HG03025 (cell line): ENCODE measurements at regions not wholly inside any gene's neighbourhood (a gene's known extent, or its start where the extent isn't known, plus 50 kb on each side); places are given as distances from the start of the nearest gene placed in this dataset.

Experiments used
- ATAC-seq: cut with Tn5 transposase; IDR thresholded peaks from one replicate; pipeline ENCODE4 v1.9.1; 2021; ENCODE audit warnings: mild to moderate bottlenecking, moderate library complexity; ENCODE audit not compliant: unreplicated experiment, low FRiP score

DNA sequence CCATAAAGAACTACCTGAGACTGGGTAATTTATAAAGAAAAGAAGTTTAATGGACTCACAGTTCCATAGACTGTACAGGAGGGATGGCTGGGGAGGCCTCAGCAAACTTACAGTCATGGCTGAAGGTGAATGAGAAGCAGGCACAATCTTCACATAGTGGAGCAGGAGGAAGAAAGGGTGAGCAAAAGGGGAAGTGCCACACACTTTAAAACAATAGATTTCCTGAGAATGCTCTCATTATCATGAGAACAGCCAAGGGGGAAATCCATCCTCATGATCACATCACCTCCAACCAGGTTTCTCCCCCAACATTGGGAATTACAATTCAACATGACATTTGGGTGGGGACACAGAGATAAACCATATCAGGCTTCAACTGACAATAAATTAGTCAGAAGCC lies 664.9 kb downstream of the TAF11L14 start:
- ATAC-seq, result no peak

DNA sequence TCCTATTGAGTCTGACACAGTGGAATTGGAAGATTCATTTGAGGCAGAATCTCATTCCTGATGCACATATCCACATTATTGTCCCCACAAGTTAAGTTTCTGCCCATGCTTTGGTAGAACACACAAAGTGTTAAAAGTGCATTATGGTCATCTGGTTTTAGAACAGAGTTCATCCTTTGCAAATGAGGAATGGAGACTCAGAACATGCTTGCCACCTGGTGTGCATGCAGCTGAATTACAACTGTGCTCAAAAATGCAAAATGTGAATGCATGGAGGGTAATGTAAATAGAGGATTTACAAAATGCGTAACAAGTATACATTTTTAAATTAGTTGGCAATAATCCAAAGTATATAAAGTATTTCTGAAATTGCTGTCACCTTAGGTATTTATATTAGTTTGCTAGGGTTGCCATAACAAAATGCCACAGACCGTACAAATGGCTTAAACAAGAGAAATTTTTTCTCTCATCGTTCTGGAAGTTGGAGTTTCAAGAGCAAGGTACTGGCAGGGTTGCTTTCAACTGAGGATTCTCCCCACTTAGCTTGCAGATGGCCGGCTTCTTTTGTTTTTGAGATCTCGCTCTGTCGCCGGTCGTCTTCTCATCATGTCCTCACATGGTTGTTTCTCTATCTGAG lies 671.1 kb downstream of the TAF11L14 start:
- peak; percentile 57 for ATAC-seq

DNA sequence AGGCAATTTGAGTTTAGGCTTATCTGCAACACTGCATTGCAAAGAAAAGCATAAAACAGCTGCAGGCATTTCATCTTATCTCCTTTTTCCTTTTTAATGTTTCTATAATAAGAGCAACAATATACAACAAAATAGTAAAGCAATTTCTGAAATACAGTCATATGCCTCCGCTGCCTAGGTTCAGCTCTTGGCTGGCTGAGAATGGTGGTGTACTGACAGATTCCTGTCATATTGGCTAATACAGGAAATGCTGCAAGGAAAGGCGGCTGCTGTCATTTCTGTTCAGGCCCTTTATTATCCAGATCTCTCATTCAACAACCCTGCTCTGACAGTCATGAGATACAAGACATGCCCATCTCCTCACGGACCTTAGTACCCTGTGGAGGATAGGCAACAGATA lies 677.0 kb downstream of the TAF11L14 start:
- ATAC-seq, result no peak

DNA sequence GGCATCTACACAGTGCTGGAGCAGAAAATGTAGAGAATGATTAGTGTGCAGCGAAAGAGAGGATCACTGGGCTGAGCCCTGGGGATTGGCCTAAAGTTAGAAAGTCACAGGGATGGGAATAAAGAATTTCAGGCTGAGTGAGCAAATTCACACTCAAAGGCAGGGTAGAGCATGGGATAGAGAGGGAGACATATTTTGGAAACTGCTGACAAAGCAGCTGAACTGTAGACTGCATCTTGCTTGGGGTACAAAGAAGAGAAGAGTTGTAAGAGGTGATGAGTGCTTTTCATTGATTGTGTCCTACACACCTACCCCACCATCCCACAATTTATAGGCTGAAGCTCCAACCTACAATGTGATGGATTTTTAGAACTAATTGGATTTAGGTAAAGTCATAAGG lies 677.8 kb downstream of the TAF11L14 start:
- no peak for ATAC-seq

DNA sequence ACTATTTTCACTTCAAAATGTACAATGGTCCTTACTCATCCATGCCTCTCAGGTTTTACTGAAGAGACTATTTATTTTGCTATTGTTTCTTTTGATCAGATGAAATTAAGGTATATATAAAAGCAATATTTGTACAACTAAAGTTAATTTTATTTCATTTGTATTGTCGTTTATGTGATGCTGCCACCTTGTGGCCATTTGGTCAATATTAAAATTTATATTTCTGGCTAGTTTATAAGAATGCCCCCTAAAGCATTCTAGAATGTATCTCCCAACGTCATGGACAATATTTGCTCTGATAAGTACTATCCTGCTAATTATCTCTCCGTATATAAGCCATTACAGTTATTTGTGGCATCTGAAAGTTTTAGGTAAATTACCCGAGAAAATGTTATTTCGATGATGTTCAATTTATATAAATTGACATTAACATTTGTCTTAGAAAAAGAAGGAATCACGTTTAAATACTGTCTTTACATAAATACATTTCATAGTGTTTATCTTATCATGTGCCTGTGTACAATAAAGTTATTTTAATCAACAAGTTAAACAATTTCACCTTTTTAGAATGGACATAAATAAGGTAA lies 680.0 kb downstream of the TAF11L14 start:
- no peak for ATAC-seq

DNA sequence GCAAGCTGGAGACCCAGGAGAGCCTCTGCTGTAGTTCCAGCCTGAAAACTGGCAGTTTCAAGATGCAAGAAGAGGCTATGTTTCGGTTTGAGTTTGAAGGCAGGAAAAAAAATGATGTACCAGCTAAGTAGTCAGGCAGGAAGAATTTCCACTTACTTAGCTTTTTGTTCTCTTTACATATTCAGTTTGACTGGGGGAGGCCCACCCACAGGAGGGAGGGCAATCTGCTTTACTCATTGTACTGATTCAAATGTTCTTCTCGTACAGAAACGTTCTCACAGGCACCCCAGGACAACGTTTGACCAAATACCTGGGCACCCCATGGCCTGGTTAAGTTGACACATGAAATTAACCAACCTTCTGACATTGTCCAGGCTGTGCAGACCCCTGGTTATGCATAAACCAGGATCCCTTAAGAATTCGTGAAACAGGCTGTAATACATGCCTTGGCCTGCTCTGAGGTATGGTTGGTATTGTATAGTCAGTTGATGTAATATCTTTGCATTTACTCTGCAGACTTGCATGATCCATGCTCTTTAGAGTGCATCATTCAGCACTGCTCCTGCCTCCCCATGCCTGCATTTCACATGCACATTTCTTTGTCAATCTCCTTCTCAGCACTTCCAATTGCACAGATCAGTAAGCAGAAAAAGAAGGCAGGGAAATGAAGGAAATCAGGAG lies 687.1 kb downstream of the TAF11L14 start:
- no peak for ATAC-seq

DNA sequence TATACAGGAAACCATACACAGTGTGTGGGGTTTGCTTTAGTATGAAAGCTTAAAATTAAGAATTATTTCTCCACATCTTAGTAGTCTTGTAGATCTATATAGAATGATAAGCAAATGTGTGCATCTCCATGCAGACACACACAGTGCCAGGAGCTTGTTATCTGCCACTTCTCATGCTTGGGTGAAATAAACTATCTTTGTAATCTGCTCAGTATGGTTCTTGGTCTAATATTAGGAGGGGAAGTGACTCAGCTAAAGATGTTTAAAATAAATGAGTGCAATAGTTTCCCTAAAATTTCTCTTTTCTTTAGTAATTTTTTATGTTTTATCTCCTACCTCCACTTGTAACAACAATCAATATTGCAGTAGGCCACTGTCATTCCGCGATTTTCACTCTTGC lies 689.6 kb downstream of the TAF11L14 start:
- ATAC-seq, result no peak

DNA sequence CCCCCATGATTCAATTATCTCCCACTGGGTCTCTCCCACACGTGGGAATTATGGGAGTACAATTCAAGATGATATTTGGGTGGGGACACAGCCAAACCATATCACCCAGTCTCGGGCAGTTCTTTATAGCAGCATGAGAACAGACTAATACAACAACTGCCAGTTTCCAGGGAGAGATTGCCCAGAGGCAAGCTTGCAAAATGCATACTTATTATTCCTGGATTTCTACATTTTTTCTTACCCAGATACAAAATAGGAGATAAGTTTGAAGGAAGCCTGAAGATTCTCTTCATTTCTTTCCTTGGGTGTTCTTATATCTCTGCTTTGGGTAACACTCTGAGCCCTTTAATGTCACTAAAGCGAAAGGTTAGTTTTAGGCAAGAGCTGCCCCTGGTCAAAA lies 691.2 kb downstream of the TAF11L14 start:
- ATAC-seq, result no peak

DNA sequence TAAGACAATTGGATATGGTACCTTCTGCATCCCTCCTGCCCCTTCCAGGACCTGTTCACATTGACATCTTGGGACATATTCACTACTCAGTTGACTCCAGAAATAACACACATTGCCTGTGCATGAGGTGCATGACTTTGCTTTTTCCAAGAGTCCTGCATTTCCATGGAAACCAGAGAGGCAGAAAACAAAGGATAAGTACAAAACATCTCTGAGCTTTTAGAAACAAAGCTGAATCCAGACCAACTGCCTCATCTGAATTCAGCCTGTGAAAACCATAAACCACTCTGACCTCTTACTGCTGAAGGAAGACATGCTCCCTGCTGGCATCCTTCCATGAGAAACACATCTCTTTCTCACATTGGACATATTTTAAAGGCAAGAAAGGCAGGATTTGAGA lies 695.1 kb downstream of the TAF11L14 start:
- no peak for ATAC-seq

DNA sequence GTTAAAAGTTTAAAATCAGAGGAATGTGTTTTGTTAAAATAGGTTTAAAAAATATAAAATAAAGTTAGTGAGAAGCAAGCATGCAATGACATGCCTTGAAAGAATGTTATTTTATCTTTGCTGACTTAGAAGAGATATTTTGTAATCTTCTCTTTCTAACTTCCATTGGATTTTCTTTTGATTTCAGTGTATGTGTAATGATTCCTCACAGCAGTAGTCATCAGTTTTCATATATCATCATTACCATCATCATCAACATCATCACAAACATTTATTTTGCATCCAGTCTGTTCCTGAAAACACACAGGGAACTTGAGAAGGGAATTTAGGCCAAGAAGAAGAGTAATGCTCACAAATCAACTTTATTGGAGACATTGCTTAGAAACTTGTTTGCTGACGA lies 699.6 kb downstream of the TAF11L14 start:
- no peak for ATAC-seq

DNA sequence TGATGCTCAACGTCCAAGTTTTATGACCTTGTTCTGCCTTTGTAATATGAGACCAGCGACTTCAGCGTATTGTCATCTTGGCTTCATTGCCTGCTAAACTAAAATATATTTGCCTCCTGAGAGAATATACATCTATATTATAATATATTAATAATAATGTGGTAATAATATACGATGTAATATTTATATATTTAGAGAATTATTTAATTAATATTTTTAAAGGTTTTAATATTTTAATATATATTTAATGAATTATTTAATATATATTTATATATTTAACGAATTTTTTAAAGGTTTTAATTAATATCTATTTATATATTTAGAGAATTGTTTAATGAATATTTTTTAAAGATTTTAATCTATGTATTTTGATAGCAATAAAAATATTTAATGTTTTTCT lies 700.7 kb downstream of the TAF11L14 start:
- no peak for ATAC-seq

DNA sequence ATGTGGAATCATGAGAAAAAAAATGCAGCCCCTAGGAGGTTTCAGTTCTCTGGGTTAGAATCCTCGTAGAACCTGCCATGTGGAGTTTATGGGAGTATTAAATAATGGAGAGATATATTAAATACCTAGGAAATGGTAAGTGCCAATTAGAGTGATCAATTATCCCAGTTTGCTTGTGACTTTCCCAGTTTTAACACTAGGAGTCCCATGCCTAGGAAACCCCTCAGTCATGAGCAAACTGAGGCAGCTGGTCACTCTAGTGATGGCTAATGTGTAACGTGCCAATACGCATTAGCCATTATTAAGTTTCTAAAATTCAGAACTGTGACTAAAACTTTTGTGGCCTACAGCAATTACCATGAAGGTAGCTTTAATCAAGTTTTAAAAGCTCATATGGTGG lies 720.6 kb downstream of the TAF11L14 start:
- no peak for ATAC-seq

DNA sequence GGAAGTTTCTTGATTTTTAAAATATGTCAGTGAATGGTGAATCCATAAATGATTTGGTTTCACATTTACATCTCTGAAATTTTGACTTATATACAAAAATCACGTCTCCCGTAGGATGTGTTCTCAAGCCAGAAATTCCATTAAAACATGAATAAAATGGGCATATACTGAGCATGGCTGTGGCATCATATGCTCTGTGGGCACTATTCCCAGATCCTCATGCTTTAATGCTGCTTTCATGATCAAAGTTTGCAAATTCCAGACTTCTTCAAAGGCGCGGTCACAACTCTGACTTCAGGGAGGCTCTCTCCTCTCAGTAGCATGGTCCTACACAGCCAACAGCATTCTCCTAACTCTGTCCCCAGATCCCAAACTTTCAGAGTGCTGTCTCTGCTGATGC lies 723.2 kb downstream of the TAF11L14 start:
- no peak for ATAC-seq

DNA sequence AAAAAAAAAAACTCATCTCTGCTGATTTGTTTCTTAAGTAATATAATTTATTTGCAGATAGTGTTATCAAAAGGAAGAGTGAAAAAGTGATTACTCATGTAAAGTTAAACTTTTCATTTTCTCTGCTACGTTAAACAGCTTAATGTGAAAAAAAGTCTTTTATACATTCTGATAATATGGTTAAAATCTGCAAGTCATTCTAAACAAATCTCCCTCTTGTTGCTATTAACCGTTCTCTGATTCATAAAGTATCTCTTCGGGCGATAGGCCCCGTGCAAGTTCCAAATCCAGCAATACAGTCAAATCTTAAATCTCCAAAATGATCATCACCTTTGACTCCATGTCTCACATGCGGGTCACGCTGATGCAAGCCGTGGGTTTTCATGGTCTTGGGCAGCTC lies 732.0 kb downstream of the TAF11L14 start:
- ATAC-seq, result no peak

DNA sequence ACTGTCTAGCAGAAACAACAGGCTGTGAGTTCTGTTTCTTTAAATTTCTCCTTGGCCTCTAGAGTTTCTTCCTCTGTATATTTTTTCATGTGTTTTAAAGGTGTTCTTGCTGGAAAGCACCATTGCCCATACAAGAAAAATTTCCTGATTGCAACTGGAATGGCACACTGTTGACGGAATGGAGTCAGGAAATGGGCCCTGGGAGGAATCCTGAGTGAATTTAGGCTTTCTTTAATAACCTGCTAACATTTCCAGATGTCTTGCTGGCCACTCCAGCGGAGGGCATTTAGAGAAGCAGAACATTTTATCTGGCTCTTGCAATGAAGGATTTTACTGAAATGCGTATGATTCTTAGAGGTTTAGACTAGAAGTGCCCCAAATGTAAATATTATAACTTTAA lies 736.3 kb downstream of the TAF11L14 start:
- ATAC-seq, result no peak

DNA sequence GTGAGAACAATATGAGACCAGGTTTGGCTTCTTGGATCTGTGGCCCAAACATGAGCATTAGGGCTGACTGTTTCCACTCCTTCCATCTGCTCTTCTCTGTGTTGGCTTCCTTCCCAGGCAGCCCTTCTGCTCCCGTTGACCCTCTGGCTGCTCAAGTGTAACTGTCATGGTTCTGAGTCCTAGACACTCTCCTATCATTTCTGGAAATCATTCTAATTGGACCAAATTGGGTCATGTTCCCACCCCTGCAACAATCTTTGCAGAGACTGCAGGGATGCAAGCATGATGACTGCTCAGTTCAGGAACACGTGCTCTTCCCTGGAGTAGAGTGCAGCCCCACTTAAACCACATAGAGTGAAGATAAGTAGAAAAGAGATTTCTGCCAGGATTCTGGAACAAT lies 741.4 kb downstream of the TAF11L14 start:
- no peak for ATAC-seq

DNA sequence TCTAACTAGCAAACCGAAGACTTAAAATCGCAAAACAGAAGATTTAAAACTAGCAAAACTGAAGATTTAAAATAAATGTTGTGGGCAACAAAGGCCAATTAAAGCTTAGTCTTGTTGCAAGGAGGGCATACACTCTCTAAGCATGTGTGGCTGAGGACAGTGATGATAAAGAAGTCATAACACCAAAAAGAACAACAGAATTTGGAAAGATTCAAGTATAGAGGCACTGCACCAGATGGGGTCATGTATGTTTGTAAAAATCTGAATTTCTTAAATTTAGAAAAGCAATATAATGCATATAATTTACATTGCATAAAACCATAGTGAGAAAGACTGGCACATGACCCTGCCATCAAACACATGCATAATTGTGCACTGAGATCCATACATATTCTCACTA lies 743.8 kb downstream of the TAF11L14 start:
- ATAC-seq, result no peak

DNA sequence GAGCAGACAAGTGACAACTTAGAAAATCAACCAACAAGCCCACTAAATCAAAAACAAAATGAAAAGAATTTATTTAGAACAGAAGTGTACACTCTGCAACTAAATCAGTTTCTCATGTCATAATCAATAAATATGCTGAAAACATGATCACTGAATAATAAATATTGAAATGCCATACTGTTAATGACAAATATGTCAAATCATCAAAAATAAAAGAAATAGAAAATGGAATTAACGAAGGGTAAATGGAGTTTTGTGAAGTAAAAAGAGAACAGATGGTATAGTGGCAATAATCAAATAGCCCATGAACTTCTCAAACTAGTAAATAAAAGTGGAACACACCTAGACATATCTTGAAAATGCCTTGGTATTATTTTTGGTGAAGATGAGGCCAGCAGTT lies 744.9 kb downstream of the TAF11L14 start:
- no peak for ATAC-seq

DNA sequence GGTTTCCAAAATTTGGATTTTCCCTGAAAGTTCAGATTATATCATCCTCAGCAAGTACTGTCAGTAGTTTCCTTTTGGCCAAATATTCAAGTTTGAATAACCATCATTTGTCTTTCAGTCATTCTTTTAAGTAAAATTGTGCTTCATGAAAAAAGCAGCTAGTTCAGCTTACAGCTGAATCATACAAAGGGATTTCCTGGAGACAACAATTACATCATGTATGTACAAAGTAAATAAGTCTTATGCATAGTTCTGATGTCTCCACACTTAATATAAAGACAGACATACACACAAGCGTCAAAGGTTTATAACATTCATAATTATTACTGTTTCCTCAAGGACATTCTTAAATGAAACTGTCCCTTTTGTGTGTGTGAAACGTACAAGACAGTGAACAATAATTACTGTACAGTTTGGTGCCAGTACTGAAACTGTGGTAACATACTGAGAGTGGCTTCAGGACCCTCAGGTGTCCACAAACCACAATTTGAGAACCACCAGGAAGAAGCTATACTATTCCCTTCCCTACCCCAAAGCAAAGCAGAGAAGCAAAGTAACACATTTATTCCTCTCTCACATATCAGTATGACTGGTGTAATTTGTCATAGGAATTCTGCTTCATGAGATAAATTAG lies 746.6 kb downstream of the TAF11L14 start:
- no peak for ATAC-seq

DNA sequence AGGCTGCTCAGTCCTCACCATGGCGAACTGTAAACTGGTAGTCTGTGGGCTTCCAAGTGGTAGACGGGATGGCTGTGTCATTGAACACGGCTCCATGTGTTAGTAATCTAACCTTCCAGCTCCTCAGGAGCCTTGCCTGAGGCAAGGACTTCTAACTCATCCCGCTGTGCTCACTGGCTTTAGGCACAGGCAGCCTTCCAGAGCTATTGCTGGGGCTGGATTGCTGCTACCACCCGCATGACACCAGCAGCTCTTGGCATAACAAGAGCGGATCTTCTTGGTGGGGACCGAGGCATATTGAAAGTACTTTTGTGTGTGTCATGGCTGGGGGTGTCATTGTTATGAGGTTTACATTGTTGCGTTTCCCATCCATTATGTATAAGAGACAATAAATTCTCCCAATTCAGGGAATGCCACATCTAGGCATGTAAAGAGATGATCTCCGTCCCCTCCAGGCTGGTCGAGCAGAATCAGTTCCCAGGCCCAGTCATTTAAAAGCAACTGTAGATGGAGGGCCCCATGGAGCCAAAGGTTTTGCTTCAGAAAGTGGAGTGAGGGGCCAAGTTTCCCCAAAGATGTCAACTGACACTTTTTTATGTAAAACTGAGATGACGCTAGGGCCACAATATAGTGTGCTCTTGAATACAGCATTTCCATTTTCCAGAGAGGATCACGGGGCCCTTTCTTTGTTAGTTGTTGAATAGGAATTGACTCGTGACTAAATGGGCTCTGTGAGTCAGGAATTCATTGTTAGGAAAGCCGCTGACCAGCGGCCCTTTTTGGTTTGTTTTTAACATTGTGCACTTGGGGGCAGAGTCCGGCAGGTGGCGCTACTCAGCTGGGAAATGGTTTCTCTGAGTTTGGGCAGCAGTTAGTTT lies 759.5 kb downstream of the TAF11L14 start:
- ATAC-seq, result peak; percentile 61

DNA sequence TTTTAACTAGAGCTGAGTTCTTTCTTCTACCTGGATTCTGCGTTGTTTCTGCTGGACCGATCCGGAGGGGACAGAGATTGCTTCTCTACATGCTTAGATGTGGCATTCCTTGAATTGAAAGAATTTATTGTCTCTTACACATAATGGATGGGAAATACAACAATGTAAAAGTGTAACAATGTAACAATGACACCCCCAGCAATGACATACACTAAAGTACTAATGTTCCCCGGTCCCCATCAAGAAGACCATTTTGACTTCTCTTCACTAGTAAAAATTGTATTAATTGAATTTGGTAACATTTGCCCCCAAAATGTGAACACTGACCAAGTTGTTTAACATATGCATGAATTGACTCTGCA lies 760.2 kb downstream of the TAF11L14 start:
- peak; percentile 9 for ATAC-seq
